HG02798 (cell line): ENCODE measurements at regions not wholly inside any gene's neighbourhood (a gene's known extent, or its start where the extent isn't known, plus 50 kb on each side); places are given as distances from the start of the nearest gene placed in this dataset.

ENCODE experiments used
- ATAC-seq: cut with Tn5 transposase; IDR thresholded peaks from one replicate; pipeline ENCODE4 v1.9.1; 2021; ENCODE audit warnings: mild to moderate bottlenecking; ENCODE audit not compliant: unreplicated experiment, poor library complexity

DNA sequence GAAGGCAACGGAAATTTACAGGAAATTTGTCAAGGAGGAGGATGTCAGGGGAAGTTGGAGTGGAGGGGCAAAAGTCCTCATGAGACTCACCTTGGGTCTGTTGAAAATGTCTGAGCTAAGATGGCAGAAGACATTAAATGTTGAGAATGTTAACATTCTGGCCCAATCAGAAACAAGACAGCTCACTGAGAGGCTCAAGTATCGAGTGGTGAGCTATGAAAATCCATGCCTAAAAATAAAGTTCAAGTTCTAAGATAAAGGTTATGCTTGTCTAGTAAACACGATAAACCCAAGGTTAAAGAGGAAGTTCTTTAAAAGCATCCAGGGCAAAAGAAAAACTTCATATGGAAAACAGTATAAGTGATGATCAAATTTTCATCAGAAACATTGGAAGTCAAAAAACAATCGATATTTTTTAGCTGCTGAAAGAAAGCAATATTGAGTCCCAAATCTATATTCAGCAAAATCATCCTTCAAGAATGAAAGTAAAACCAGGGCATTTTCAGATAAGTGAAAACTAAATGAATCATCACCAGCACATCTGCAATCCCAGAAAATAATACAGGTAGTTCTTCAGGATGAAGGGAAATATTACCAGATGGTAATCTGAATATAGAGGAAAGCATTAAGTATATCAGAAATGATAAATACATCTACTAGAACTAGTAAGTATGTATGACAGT lies 462.4 kb downstream of the TLL1 start:
- ATAC-seq = no peak

DNA sequence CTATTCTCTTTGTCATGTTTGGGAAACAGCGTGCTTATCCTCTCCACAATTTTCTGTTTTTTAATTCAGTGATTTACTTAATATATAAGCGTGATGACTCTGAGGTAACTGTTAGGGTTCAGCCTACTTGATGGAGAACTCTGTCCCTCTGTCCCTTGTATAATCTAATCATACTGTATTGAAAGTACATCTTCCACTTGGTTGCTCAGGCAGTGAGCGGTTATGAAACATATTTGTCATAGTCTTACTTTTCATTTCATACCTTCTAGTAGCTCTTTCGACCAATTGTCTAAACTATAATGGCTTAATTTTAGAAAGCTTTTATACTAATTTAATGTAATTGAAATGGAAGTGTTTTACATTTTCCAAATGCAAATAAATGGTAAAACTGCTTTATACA lies 469.0 kb downstream of the TLL1 start:
- ATAC-seq = peak; percentile 63

DNA sequence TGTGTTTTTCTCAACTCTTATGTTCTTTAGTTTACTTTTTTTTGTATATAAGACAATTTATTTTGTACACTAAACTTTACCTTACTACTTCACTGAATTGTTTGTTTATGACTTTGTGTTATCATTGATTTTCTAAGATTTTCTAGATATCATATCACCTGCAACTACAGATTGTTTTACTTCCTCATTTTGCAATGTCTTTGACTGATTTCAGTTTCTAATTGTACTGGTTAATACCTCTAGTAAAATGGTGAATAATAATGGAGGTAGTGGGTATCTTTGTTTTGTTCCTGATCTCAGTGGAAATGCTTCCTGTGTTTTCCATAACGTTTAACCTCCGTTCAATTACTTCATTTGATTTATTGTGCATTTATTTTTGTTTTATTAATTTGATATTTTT lies 490.2 kb downstream of the TLL1 start:
- peak; percentile 42 for ATAC-seq

DNA sequence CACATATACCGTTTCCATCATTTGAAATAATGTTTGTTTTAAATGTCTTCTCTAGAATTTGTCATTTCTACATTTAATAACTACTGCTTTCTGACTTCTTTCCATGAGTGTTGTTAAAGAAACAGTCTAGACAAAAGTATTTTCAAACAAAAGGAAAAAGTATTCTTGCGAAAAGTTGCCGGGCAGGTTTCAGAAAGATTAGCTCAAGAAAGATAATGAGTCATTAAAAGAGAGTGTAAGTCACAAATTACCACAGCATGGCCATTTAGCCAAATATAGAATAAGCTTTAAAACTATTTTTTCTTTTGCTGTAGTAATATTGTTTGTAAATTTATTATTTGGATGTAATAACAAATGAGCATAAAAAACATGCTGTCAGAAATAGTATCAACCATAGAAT lies 493.0 kb downstream of the TLL1 start:
- ATAC-seq = no peak

DNA sequence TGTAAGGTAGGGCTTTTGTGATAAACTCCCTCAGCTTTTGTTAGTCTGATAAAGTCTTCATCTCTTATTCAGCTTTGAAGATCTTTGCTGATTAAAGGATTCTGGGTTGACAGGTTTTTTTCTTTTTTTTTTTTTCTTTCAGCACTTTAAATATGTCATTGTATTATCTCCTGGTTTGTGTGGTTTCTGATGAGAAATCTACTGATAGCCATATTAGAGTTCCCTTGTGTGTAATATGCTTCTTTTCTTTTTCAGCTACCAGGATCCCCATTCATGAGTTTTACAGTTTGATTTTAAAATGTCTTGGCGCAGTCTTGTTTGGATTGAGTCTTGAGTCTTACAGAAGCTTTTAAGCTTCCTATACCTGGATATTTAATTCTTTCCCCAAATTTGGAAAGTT lies 504.5 kb downstream of the TLL1 start:
- no peak for ATAC-seq

DNA sequence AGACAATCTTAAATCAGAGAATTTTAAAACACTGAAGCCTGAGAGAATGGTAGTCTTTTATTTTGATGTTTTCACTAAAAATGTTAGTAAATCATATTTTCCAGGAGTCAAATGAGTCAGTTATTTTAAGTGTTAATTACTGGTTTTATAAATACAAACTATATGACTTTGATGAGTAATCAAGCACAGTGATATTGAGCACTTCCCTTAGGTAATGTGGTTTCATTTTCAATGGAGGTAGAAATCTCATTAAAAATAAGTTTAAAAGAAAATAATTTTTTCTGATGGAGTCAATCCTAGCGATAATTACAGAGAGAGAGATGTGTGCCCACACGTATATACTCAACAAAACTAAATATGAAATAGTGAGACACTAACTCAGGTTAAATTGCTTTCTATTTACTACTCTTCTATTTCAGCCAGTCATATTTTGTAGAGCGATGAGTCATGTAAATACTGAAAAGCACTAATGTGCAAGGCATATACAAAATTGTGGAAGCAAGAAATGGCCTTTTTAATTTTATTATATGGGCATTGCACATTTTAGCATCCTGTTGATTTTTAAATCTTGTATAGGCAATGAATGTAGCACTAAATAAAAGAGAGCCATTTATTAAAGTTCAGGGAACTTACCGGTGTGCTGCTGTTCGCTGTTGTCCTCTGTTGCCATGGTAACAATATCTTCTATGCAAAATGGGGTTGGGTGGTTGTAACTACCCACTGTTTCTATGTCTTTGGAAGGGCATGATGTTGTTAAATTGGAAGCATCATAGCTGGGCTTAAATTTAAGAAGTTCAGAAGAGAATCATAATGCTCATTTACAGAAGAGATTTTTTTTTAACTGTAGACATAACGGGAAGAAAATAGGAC lies 513.7 kb downstream of the TLL1 start:
- ATAC-seq = peak; percentile 51

GRCh38 chr4:166391501-166391900 lies 518.5 kb downstream of the TLL1 start:
- no peak for ATAC-seq

GRCh38 chr4:166399021-166399420 lies 526.0 kb downstream of the TLL1 start:
- no peak for ATAC-seq

- no peak for ATAC-seq
These were observed 527.3 kb downstream of the TLL1 start for GRCh38 chr4:166400270-166400894.

GRCh38 chr4:166413356-166413755 lies 540.3 kb downstream of the TLL1 start:
- ATAC-seq = no peak

- no peak for ATAC-seq
These were observed 541.4 kb downstream of the TLL1 start for GRCh38 chr4:166414431-166414830.

- no peak for ATAC-seq
These were observed 542.7 kb downstream of the TLL1 start for GRCh38 chr4:166415749-166416148.

GRCh38 chr4:166421556-166422156 lies 548.6 kb downstream of the TLL1 start:
- no peak for ATAC-seq

DNA sequence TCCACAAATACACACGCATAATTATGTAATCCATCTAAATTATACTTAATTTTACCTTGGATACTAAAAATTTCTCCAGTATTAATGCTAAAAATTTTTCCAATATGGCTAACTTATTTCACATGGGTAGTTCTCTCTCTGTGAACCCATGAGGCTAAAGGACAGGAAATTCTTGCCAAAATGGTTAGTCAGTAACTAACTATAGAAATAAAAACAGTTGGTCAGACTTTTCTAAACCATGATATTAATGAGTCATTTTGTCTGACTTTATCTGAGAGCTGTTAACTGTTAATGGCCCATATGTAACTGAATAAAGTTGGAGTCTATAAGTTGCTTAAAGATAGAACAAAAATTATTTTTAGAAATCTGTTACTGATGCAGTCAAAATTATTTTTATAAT lies 549.4 kb downstream of the TLL1 start:
- no peak for ATAC-seq

DNA sequence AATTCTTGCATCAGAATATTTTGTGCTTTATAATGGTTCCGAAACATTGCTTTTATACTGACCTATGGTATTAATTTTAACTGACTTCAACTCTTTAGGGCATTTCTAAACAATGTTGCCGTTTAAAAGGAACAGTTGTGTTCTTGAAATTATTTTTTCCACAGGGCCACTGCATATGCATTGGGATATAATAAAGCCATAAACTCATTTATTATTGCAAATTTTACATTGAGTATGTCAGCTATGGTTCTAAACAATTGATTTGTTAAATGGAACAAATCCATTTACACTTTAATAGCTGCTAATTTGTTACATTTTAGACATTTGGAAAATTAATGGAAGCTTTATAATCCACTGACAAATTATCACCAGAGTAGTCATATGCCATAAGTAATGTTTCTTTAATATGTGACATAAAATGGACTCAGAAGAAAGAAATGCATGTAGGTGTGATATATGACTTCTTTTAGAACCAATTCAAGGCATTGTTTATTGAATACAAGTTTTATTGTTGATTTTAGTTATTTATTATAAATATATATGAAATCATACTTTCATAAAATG lies 553.3 kb downstream of the TLL1 start:
- no peak for ATAC-seq

- ATAC-seq = no peak
These were observed 559.1 kb downstream of the TLL1 start for GRCh38 chr4:166432125-166432524.

GRCh38 chr4:166432842-166433241 lies 559.8 kb downstream of the TLL1 start:
- ATAC-seq = no peak

DNA sequence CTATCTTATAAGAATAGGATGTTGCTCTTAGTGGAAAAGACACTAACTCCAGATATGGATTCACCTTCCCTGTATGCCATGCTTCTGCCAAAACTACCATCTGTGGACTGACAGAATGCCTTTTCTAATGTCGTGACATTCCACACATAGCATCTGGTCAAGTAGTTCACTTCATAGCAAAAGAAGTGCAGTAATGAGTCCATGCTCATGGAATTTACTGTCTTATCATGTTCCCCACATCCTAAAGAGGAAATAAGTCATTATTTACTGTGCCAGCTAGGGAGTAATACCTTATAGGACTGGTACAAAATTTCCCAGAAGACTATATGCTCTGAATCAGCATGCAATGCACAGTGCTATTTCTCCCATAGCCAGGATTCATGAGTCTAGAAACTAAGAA lies 562.4 kb downstream of the TLL1 start:
- ATAC-seq = no peak

- no peak for ATAC-seq
These were observed 585.7 kb downstream of the TLL1 start for GRCh38 chr4:166458756-166459155.

GRCh38 chr4:166459621-166460020 lies 586.6 kb downstream of the TLL1 start:
- no peak for ATAC-seq
